ENCODE measurements at regions not wholly inside any gene's neighbourhood (a gene's known extent, or its start where the extent isn't known, plus 50 kb on each side); places are given as distances from the start of the nearest gene placed in this dataset.
A peak's percentile ranks its signal among the peaks of the same experiment; 100 is the strongest.

GRCh38 chrX:97682991-97683840 is 799.5 kb downstream of the RPA4 start:
- Mint-ChIP-seq H3K4me1 (ENCODE audit: low read depth, unreplicated experiment) (no peaks in the 10 kb centered on the region), H3K4me3 (ENCODE audit: unreplicated experiment) (no peak overlapping the region), H3K27ac (ENCODE audit: unreplicated experiment) (no peak overlapping the region), H3K9me3 (ENCODE audit: unreplicated experiment) (no peaks in the 10 kb centered on the region), H3K27me3 (ENCODE audit: unreplicated experiment) (no peaks in the 10 kb centered on the region), H3K36me3 (ENCODE audit: unreplicated experiment) (no peaks in the 10 kb centered on the region)
- TF ChIP-seq CTCF (IDR thresholded peaks at IDR 0.05; ENCODE audit: partially characterized antibody, unreplicated experiment) = no peak
- no peak for DNase-seq

- no peaks in the 10 kb centered on the region for H3K36me3 Mint-ChIP-seq (ENCODE audit: unreplicated experiment)
- no peaks in the 10 kb centered on the region for H3K4me1 Mint-ChIP-seq (ENCODE audit: low read depth, unreplicated experiment)
- no peaks in the 10 kb centered on the region for H3K9me3 Mint-ChIP-seq (ENCODE audit: unreplicated experiment)
- no peak overlapping the region for H3K4me3 Mint-ChIP-seq (ENCODE audit: unreplicated experiment)
- no peak overlapping the region for H3K27ac Mint-ChIP-seq (ENCODE audit: unreplicated experiment)
- peak; percentile 38 for TF ChIP-seq CTCF (IDR thresholded peaks at IDR 0.05; ENCODE audit: partially characterized antibody, unreplicated experiment)
- no peak for DNase-seq
- no peaks in the 10 kb centered on the region for H3K27me3 Mint-ChIP-seq (ENCODE audit: unreplicated experiment)
Measured at GRCh38 chrX:97685753-97686152, 802.0 kb downstream of the RPA4 start.

GRCh38 chrX:97691901-97692455 is 808.3 kb downstream of the RPA4 start:
- Mint-ChIP-seq H3K27me3 (ENCODE audit: unreplicated experiment) (no peaks in the 10 kb centered on the region), H3K4me3 (ENCODE audit: unreplicated experiment) (no peak overlapping the region), H3K36me3 (ENCODE audit: unreplicated experiment) (no peaks in the 10 kb centered on the region), H3K4me1 (ENCODE audit: low read depth, unreplicated experiment) (peaks cover 3% of the 10 kb centered on the region), H3K9me3 (ENCODE audit: unreplicated experiment) (no peaks in the 10 kb centered on the region), H3K27ac (ENCODE audit: unreplicated experiment) (no peak overlapping the region)
- DNase-seq = no peak
- TF ChIP-seq CTCF (IDR thresholded peaks at IDR 0.05; ENCODE audit: partially characterized antibody, unreplicated experiment) = no peak

GRCh38 chrX:97692575-97692974 is 808.9 kb downstream of the RPA4 start:
- Mint-ChIP-seq H3K36me3 (ENCODE audit: unreplicated experiment) (no peaks in the 10 kb centered on the region), H3K4me3 (ENCODE audit: unreplicated experiment) (no peak overlapping the region), H3K27me3 (ENCODE audit: unreplicated experiment) (no peaks in the 10 kb centered on the region), H3K9me3 (ENCODE audit: unreplicated experiment) (no peaks in the 10 kb centered on the region), H3K27ac (ENCODE audit: unreplicated experiment) (no peak overlapping the region), H3K4me1 (ENCODE audit: low read depth, unreplicated experiment) (peaks cover 3% of the 10 kb centered on the region)
- no peak for DNase-seq
- TF ChIP-seq CTCF (IDR thresholded peaks at IDR 0.05; ENCODE audit: partially characterized antibody, unreplicated experiment) = no peak

- Mint-ChIP-seq H3K27ac (ENCODE audit: unreplicated experiment) (no peak overlapping the region), H3K4me1 (ENCODE audit: low read depth, unreplicated experiment) (no peaks in the 10 kb centered on the region), H3K9me3 (ENCODE audit: unreplicated experiment) (no peaks in the 10 kb centered on the region), H3K4me3 (ENCODE audit: unreplicated experiment) (no peak overlapping the region), H3K27me3 (ENCODE audit: unreplicated experiment) (no peaks in the 10 kb centered on the region), H3K36me3 (ENCODE audit: unreplicated experiment) (no peaks in the 10 kb centered on the region)
- no peak for TF ChIP-seq CTCF (IDR thresholded peaks at IDR 0.05; ENCODE audit: partially characterized antibody, unreplicated experiment)
- no peak for DNase-seq
Measured at GRCh38 chrX:97700547-97700946, 816.8 kb downstream of the RPA4 start.

Measured in glutamatergic neuron (in vitro differentiated cells).